ENCODE measurements at regions not wholly inside any gene's neighbourhood (a gene's known extent, or its start where the extent isn't known, plus 50 kb on each side); places are given as distances from the start of the nearest gene placed in this dataset.

- TF ChIP-seq CTCF (IDR thresholded peaks at IDR 0.05): no peak
- no peak for TF ChIP-seq POLR2A (IDR thresholded peaks at IDR 0.05)
Measured at GRCh38 chr9:82880336-82881050, 182.4 kb downstream of the RASEF start.

Measured in testis (tissue), 2 donors.